ENCODE measurements at regions not wholly inside any gene's neighbourhood (a gene's known extent, or its start where the extent isn't known, plus 50 kb on each side); places are given as distances from the start of the nearest gene placed in this dataset.

GRCh38 chr7:111630862-111631261 is 68.6 kb upstream of the IMMP2L start:
- Histone ChIP-seq H3K4me1 (replicated peaks in 1 of 2) (no peaks in the 10 kb centered on the region), H3K36me3 (replicated peaks in 1 of 2) (no peaks in the 10 kb centered on the region), H3K27ac (no peak overlapping the region), H3K4me3 (no peak overlapping the region), H3K9me3 (replicated peaks in 1 of 3) (no peaks in the 10 kb centered on the region), H3K27me3 (no peaks in the 10 kb centered on the region)
- no peak for TF ChIP-seq CTCF (IDR thresholded peaks at IDR 0.05)
- TF ChIP-seq POLR2A (IDR thresholded peaks at IDR 0.05): no peak
- WGBS, 4 donors: 91 to 100% (median 93%) methylated on average over 1 of the region's 1 CpG
- intact Hi-C loops (cut with DNase I): no loop called here
- no peak for DNase-seq

GRCh38 chr7:111622084-111622483 is 59.8 kb upstream of the IMMP2L start:
- H3K4me1 ChIP-seq (replicated peaks in 1 of 2): no peaks in the 10 kb centered on the region
- H3K27me3 ChIP-seq: no peaks in the 10 kb centered on the region
- H3K27ac ChIP-seq: no peak overlapping the region
- WGBS, 4 donors: 72 to 80% (median 78%) methylated on average over 4 of the region's 4 CpGs
- no peaks in the 10 kb centered on the region for H3K36me3 ChIP-seq (replicated peaks in 1 of 2)
- no peak for TF ChIP-seq POLR2A (IDR thresholded peaks at IDR 0.05)
- no peak for TF ChIP-seq CTCF (IDR thresholded peaks at IDR 0.05)
- intact Hi-C loops (cut with DNase I): no loop called here
- H3K4me3 ChIP-seq: no peak overlapping the region
- DNase-seq: no peak
- H3K9me3 ChIP-seq (replicated peaks in 1 of 3): no peaks in the 10 kb centered on the region

All from adrenal gland (tissue), 9 donors.